MG63 (cell line): ENCODE measurements at regions not wholly inside any gene's neighbourhood (a gene's known extent, or its start where the extent isn't known, plus 50 kb on each side); places are given as distances from the start of the nearest gene placed in this dataset.
"Not testable (repeated sequence)": the region's sequence is repeated elsewhere in the genome, so short reads cannot be mapped to it uniquely, and the experiment has no call there.

Experiments
- DNase-seq: peaks from one replicate; pipeline ENCODE4 v3.0.0-alpha.2; 2020
- H3K27me3 ChIP-seq: fragments of 250-450 bp; sonication (Bioruptor Pico); 2 replicates; pipeline ENCODE4 v1.5.1; 2020; ENCODE audit warnings: mild to moderate bottlenecking, moderate library complexity
- H3K36me3 ChIP-seq: fragments of 250-450 bp; sonication (Bioruptor Pico); 2 replicates; pipeline ENCODE4 v1.5.1; 2020; ENCODE audit warnings: mild to moderate bottlenecking, moderate library complexity
- H3K4me3 ChIP-seq: fragments of 250-450 bp; sonication (Bioruptor Pico); 2 replicates; pipeline ENCODE4 v1.5.1; 2020; ENCODE audit warnings: mild to moderate bottlenecking, moderate library complexity
- H3K9me3 ChIP-seq: fragments of 250-450 bp; sonication (Bioruptor Pico); 2 replicates; pipeline ENCODE4 v1.5.1; 2020; ENCODE audit warnings: mild to moderate bottlenecking, moderate library complexity

- Histone ChIP-seq H3K4me3 (no peak overlapping the region), H3K9me3 (peaks cover 11% of the 10 kb centered on the region), H3K36me3 (no peaks in the 10 kb centered on the region), H3K27me3 (no peaks in the 10 kb centered on the region)
- no peak for DNase-seq
Observed at GRCh38 chr1:115506924-115507589, 134.7 kb upstream of the VANGL1 start.

GRCh38 chr1:115506518-115506917 is 135.3 kb upstream of the VANGL1 start:
- Histone ChIP-seq H3K27me3 (no peaks in the 10 kb centered on the region), H3K36me3 (no peaks in the 10 kb centered on the region), H3K4me3 (no peak overlapping the region), H3K9me3 (peaks cover 11% of the 10 kb centered on the region)
- DNase-seq: no peak

GRCh38 chr1:115505148-115505571 is 136.6 kb upstream of the VANGL1 start:
- DNase-seq: no peak
- 0 out of 2 replicates have a peak, but pooled peaks cover 2% of the 10 kb centered on the region for H3K9me3 ChIP-seq
- H3K4me3 ChIP-seq: no peak overlapping the region
- H3K36me3 ChIP-seq: no peaks in the 10 kb centered on the region
- no peaks in the 10 kb centered on the region for H3K27me3 ChIP-seq

- not testable (repeated sequence) for H3K4me3 ChIP-seq, H3K9me3 ChIP-seq, H3K27me3 ChIP-seq, DNase-seq, H3K36me3 ChIP-seq
Observed at GRCh38 chr1:115502183-115502582, 139.6 kb upstream of the VANGL1 start.

DNA sequence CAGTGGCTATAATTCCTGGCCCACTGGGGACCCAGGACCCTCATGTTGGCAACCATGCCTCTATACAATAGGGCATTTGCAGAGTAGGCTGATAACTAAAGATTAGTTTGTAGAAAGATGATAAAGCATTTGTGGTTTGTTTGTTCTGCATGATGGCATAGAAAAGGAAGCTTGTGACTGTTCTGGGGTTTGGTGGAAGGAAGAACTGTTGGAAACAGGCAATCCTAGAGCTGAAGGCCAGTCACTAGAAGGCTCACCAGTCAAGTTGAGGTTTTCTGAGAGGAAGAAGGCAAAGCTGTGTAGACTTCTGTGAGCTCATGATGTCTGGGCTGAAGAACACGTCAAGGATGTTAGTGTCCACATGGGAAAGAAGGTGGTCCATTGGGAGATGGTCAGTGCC is 140.3 kb upstream of the VANGL1 start:
- no peaks in the 10 kb centered on the region for H3K36me3 ChIP-seq
- no peak overlapping the region for H3K4me3 ChIP-seq
- no peak for DNase-seq
- H3K9me3 ChIP-seq: 0 out of 2 replicates have a peak, but pooled peaks cover 2% of the 10 kb centered on the region
- no peaks in the 10 kb centered on the region for H3K27me3 ChIP-seq

- no peak for DNase-seq
- no peaks in the 10 kb centered on the region for H3K36me3 ChIP-seq
- 0 out of 2 replicates have a peak, but pooled peaks cover 2% of the 10 kb centered on the region for H3K9me3 ChIP-seq
- no peaks in the 10 kb centered on the region for H3K27me3 ChIP-seq
- H3K4me3 ChIP-seq: no peak overlapping the region
Observed at GRCh38 chr1:115499253-115499652, 142.5 kb upstream of the VANGL1 start.

DNA sequence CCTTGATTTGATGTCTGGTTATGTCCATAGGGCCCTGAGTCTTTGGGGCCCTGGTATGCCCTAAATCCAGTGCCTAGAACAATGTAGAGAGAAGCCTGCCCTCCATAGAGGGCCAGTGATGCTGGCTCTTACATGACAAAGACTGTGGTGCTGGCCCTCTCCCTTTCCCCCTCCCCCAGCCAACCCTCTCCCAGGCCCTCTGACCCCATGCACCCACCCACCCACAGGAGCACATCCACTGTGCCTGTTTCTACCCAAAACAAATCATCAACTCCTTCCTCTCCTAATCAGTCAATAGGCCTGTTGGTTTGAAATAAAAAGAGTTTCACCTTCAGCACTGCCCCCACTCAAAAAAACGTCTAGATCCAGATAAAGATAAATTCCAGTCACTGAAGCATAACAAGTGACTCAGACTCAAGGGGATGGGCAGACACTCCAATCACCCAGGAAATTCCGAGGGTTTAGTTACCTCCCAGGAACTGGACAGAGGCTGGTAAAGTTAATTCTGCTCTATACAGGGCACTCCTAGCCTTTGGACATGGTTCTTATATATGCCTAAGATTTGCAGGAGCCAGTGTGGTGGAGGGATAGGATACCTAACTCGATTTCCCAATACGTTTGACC is 144.8 kb upstream of the VANGL1 start:
- Histone ChIP-seq H3K9me3 (no peaks in the 10 kb centered on the region), H3K4me3 (no peak overlapping the region), H3K27me3 (no peaks in the 10 kb centered on the region), H3K36me3 (no peaks in the 10 kb centered on the region)
- peak; percentile 71 for DNase-seq

DNA sequence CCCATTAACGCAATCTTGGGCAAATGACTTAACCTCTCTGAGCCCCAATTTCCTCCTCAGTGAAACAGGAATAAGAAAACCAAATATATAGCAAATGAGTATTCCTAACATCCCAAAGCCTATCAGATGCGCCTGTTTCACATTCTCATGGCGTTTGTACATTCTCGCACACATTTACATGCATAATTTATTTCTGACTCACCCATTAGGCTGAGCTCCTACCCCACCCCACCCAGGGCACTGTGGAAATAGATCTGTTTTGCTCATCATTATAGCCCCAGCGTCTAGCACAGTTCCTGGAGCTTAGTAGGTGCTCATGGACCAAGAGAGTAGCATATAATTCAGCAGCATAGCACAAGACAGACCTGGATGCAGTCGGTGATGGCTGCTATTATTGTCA is 146.1 kb upstream of the VANGL1 start:
- Histone ChIP-seq H3K4me3 (no peak overlapping the region), H3K9me3 (no peaks in the 10 kb centered on the region), H3K27me3 (no peaks in the 10 kb centered on the region), H3K36me3 (no peaks in the 10 kb centered on the region)
- DNase-seq: no peak

GRCh38 chr1:115495111-115495510 is 146.7 kb upstream of the VANGL1 start:
- DNase-seq: no peak
- H3K36me3 ChIP-seq: no peaks in the 10 kb centered on the region
- no peaks in the 10 kb centered on the region for H3K9me3 ChIP-seq
- H3K4me3 ChIP-seq: no peak overlapping the region
- no peaks in the 10 kb centered on the region for H3K27me3 ChIP-seq

DNA sequence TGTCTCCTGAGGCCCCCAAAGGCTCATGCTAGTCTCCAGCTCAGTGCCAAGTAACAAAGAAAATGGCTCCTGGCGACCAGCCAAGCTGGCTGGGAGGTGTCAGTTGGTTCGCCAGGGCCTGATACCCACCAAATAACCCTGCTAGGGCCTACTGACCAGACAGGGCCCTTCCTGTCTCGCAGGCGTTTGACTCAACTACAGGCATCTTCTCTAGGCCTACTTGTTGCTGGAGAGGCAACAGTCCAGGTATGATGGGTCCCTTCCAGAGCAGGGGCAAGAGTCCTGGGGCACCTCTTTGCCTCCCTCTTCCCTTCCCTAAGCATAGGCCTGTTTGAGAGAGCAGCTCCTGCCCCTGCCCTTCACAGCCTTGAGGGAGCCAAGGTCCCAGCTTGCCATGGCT is 147.9 kb upstream of the VANGL1 start:
- no peaks in the 10 kb centered on the region for H3K9me3 ChIP-seq
- DNase-seq: no peak
- no peaks in the 10 kb centered on the region for H3K36me3 ChIP-seq
- no peaks in the 10 kb centered on the region for H3K27me3 ChIP-seq
- H3K4me3 ChIP-seq: no peak overlapping the region

DNA sequence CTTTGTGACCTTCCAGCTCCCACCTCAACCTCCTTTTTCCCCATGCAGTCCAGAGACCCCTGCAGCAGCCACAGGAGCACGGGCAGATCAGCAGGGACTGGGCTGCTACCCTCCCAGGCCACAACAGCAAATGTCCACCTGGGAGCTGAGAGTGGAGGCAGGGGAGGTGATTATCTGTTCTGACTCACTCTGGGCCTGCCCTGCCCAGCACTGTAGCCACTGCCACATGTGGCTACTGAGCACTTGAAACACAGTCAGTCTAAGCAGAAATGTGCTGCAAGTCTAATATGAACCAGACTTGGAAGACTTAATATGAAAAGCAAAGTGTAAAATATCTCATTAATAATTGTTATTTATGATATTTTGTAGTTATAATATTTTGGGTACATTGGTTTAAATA is 148.9 kb upstream of the VANGL1 start:
- DNase-seq: peak; percentile 64
- no peaks in the 10 kb centered on the region for H3K36me3 ChIP-seq
- H3K9me3 ChIP-seq: no peaks in the 10 kb centered on the region
- H3K4me3 ChIP-seq: no peak overlapping the region
- H3K27me3 ChIP-seq: no peaks in the 10 kb centered on the region

DNA sequence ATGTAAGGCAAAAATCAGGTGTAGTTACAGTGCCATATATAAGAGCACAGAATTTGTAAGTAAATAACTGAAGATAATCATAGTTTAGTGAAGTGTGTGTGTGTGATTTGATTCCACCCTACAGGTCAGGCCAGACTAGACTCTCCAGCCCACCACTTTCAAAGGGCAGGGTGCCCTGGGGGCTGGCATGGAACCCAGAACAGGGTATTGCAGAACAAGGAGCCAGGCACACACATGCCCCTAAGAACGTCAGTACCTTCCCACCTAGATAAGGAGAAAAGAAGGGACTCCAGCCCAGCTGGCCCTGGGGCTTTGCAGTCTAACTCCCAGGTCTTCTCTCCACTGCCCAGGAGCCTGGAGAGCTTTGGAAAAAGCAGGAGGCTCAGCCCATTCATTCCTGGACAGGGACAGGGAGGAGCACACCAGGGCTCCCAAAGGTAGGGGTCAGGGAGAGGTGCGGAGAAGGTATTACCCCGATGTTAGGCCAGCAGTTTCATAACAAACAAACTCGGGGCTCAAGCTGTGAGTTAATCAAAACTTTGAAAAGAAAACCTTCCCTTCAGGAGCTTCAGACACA is 149.7 kb upstream of the VANGL1 start:
- Histone ChIP-seq H3K27me3 (no peaks in the 10 kb centered on the region), H3K4me3 (no peak overlapping the region)
- no peak for DNase-seq

DNA sequence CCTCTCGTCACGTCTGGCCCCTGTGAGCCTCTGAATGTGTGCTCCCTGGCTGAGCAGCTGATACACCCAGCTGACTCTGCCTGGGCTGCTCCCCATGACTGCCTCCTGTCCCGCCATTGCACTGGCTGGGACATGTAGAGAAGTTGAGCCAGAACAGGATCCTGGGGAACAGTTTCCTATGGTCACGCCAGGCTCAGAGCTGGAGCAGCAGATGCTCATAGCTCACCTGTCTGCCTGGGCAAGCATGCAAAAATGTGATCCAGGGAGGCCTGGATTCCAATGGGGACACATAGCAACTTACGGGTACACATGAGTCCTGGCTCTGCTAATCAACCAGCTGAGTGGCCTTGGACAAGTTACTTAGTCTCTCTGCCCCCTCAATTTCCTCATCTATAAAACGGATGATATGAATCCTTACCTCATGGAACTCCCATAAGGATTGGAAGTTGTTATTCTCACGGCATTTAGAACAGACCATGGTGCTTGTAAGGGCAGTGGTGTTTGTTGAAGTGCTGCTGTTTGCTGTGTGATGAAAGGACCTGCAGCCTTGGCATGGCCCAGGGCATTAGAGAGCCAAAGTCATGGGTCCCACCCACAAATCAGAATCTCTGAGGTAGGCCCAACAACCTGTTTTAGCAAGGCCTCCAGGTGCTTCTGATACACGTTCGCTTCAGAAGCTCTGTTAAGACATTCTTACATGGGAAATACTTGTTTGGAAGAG is 150.3 kb upstream of the VANGL1 start:
- Histone ChIP-seq H3K9me3 (no peaks in the 10 kb centered on the region), H3K4me3 (no peak overlapping the region), H3K36me3 (no peaks in the 10 kb centered on the region), H3K27me3 (no peaks in the 10 kb centered on the region)
- DNase-seq: no peak

More for the DNA sequence above, 149.7 kb upstream of the VANGL1 start:
- H3K36me3 ChIP-seq: no peaks in the 10 kb centered on the region
- H3K9me3 ChIP-seq: no peaks in the 10 kb centered on the region

- DNase-seq: no peak
- Histone ChIP-seq H3K9me3 (no peaks in the 10 kb centered on the region), H3K4me3 (no peak overlapping the region), H3K27me3 (no peaks in the 10 kb centered on the region), H3K36me3 (no peaks in the 10 kb centered on the region)
Observed at GRCh38 chr1:115479055-115479482, 141.0 kb upstream of the NGF start.

DNA sequence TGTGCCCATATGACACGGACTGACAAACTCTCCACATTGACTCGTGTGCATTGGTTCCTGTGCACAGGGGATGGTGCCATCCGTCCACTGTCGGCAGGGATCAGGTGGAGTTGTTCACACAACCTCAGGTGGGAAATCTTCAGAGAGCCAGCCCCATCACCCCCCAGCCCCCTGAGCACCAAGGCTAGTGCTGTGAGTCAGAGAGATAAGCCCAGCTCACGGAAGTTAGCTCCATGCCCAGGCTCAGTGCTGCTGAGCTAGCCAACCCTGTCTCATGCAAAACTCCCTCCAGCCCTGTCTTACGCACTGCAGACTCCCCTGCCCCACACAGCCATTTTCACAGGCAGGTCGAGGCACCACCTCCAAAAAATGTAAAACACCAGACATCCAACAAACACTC is 139.0 kb upstream of the NGF start:
- Histone ChIP-seq H3K4me3 (no peak overlapping the region), H3K27me3 (no peaks in the 10 kb centered on the region), H3K9me3 (no peaks in the 10 kb centered on the region), H3K36me3 (no peaks in the 10 kb centered on the region)
- no peak for DNase-seq

- Histone ChIP-seq H3K36me3 (no peaks in the 10 kb centered on the region), H3K4me3 (no peak overlapping the region), H3K9me3 (no peaks in the 10 kb centered on the region), H3K27me3 (no peaks in the 10 kb centered on the region)
- no peak for DNase-seq
Observed at GRCh38 chr1:115476616-115477015, 138.6 kb upstream of the NGF start.

- H3K36me3 ChIP-seq: no peaks in the 10 kb centered on the region
- H3K27me3 ChIP-seq: no peaks in the 10 kb centered on the region
- no peak overlapping the region for H3K4me3 ChIP-seq
- DNase-seq: no peak
- no peaks in the 10 kb centered on the region for H3K9me3 ChIP-seq
Observed at GRCh38 chr1:115475901-115476300, 137.9 kb upstream of the NGF start.
